Hepatocyte (in vitro differentiated cells): ENCODE measurements at regions not wholly inside any gene's neighbourhood (a gene's known extent, or its start where the extent isn't known, plus 50 kb on each side); places are given as distances from the start of the nearest gene placed in this dataset.

Experiments
- DNase-seq: peaks from one replicate; pipeline ENCODE4 v3.0.0-alpha.2; 2016; ENCODE audit warnings: low spot score
- H2AFZ ChIP-seq: fragments of 200-600 bp; sonication (generic); 2 replicates; pipeline ENCODE4 v1.6.0; 2016; ENCODE audit warnings: antibody characterized with exemption, mild to moderate bottlenecking
- H3K27ac ChIP-seq: fragments of 200-600 bp; sonication (generic); 2 replicates; pipeline ENCODE4 v1.5.1; 2016; ENCODE audit warnings: mild to moderate bottlenecking
- H3K27me3 ChIP-seq: fragments of 200-600 bp; sonication (generic); 2 replicates; pipeline ENCODE4 v1.6.1; 2016
- H3K36me3 ChIP-seq: fragments of 200-600 bp; sonication (generic); replicated peaks from 2 replicates; pipeline ENCODE4 v1.5.1; 2016; ENCODE audit warnings: low read depth; ENCODE audit not compliant: insufficient read depth
- H3K4me1 ChIP-seq: fragments of 200-600 bp; sonication (generic); 2 replicates; pipeline ENCODE4 v1.5.1; 2016; ENCODE audit warnings: mild to moderate bottlenecking, moderate library complexity; ENCODE audit not compliant: insufficient read depth
- H3K4me2 ChIP-seq: fragments of 200-600 bp; sonication (generic); 2 replicates; pipeline ENCODE4 v1.6.0; 2016
- H3K4me3 ChIP-seq: fragments of 200-600 bp; sonication (generic); 2 replicates; pipeline ENCODE4 v1.5.1; 2016; ENCODE audit warnings: mild to moderate bottlenecking
- H3K79me2 ChIP-seq: fragments of 200-600 bp; sonication (generic); 2 replicates; pipeline ENCODE4 v1.6.0; 2017; ENCODE audit warnings: mild to moderate bottlenecking
- H3K9me2 ChIP-seq: fragments of 200-600 bp; sonication (generic); replicated peaks from 2 replicates; pipeline ENCODE4 v1.6.0; 2017; ENCODE audit warnings: mild to moderate bottlenecking; ENCODE audit not compliant: insufficient read depth
- H3K9me3 ChIP-seq: fragments of 200-600 bp; sonication (generic); 2 replicates; pipeline ENCODE4 v1.5.1; 2016; ENCODE audit warnings: low read depth, mild to moderate bottlenecking
- H4K20me1 ChIP-seq: fragments of 200-600 bp; sonication (generic); 2 replicates; pipeline ENCODE4 v1.6.0; 2016; ENCODE audit warnings: mild to moderate bottlenecking; ENCODE audit not compliant: insufficient read depth, poor library complexity, severe bottlenecking
- CTCF ChIP-seq: fragments of 200-600 bp; sonication (generic); IDR thresholded peaks from 2 replicates; pipeline ENCODE4 v1.5.1; 2016; ENCODE audit warnings: antibody characterized with exemption, mild to moderate bottlenecking; ENCODE audit not compliant: poor library complexity
- EZH2 ChIP-seq: fragments of 200-600 bp; sonication (generic); IDR thresholded peaks from 2 replicates; pipeline ENCODE4 v1.6.1; 2016; ENCODE audit warnings: antibody characterized with exemption, mild to moderate bottlenecking, borderline replicate concordance
- EZH2phosphoT487 ChIP-seq: fragments of 200-600 bp; sonication (generic); IDR thresholded peaks from one replicate; pipeline ENCODE4 v1.6.1; 2018; ENCODE audit warnings: antibody characterized with exemption, mild to moderate bottlenecking, low read depth, moderate library complexity; ENCODE audit not compliant: unreplicated experiment, severe bottlenecking
- WGBS: methylation state at CpG from one replicate; pipeline ENCODE4 v1.1.6; 2016; ENCODE audit warnings: low lambda C conversion rate; ENCODE audit errors: missing lambda C conversion rate; 5-methylcytosine and 5-hydroxymethylcytosine counted together

GRCh38 chr4:1538096-1538410 lies 131.8 kb upstream of the NKX1-1 start:
- Histone ChIP-seq H3K4me3 (no peak overlapping the region), H3K4me2 (no peak overlapping the region), H2AFZ (no peak overlapping the region), H3K79me2 (no peaks in the 10 kb centered on the region), H3K27ac (no peak overlapping the region), H3K36me3 (no peaks in the 10 kb centered on the region), H3K9me3 (no peaks in the 10 kb centered on the region), H3K9me2 (no peaks in the 10 kb centered on the region), H3K27me3 (no peaks in the 10 kb centered on the region), H3K4me1 (peaks cover 9% of the 10 kb centered on the region), H4K20me1 (no peaks in the 10 kb centered on the region)
- TF ChIP-seq CTCF (no peak), EZH2phosphoT487 (no peak), EZH2 (no peak)
- WGBS: 64% methylated on average over 9 of the region's 9 CpGs
- DNase-seq: no peak

- WGBS: 95% methylated on average over 11 of the region's 11 CpGs
These were observed 131.3 kb upstream of the NKX1-1 start for GRCh38 chr4:1537410-1538095.

DNA sequence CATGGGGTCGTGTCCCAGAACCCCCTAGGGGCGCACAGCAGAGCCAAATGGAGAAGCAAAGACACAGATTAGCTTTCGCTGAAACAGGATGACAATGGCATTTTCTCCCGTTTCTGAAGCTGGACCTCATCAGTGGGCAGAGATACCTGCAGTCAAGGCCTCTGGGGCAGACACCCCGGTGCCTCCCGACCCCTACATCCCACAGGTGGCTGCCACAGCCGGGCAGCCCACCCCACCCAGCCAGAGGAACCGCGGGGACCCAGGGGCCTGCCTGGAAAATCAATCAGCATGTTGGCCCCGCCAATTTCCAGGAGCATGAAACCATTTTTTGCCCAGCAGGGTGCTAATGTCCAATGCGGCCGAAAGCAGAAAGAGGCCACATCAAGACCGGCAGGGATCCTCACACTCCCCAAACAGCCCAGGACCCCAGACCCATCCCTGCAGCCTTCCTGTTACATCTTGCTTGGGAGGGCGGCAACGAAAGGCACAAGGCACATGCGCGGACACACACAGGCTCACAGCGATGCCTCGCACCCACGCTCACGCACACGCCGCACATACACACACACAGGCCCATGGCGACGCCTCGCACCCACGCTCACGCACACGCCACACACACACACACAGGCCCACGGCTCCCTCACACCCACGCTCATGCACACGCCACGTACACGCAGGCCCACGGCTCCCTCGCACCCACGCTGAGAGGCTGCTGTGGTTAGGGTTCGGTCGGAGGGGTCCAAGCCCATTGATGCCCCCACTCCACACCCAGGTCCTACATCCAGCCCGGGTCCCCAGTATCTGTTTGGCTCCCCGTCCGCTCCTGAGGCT lies 130.6 kb upstream of the NKX1-1 start:
- Histone ChIP-seq H3K4me2 (no peak overlapping the region), H4K20me1 (no peaks in the 10 kb centered on the region), H3K9me3 (no peaks in the 10 kb centered on the region), H3K27ac (no peak overlapping the region), H3K36me3 (no peaks in the 10 kb centered on the region), H3K4me1 (peaks cover 15% of the 10 kb centered on the region), H3K4me3 (no peak overlapping the region), H2AFZ (no peak overlapping the region), H3K79me2 (no peaks in the 10 kb centered on the region), H3K9me2 (no peaks in the 10 kb centered on the region), H3K27me3 (no peaks in the 10 kb centered on the region)
- TF ChIP-seq EZH2: no peak
- no peak for TF ChIP-seq CTCF
- TF ChIP-seq EZH2phosphoT487: no peak
- no peak for DNase-seq
- WGBS: 96% methylated on average over 41 of the region's 42 CpGs

More at GRCh38 chr4:1537410-1538095, 131.3 kb upstream of the NKX1-1 start:
- Histone ChIP-seq H3K9me3 (no peaks in the 10 kb centered on the region), H3K4me2 (no peak overlapping the region), H3K27me3 (no peaks in the 10 kb centered on the region), H3K9me2 (no peaks in the 10 kb centered on the region), H3K4me1 (peaks cover 9% of the 10 kb centered on the region), H3K36me3 (no peaks in the 10 kb centered on the region), H4K20me1 (no peaks in the 10 kb centered on the region), H3K27ac (no peak overlapping the region), H2AFZ (no peak overlapping the region), H3K79me2 (no peaks in the 10 kb centered on the region), H3K4me3 (no peak overlapping the region)
- no peak for DNase-seq
- TF ChIP-seq EZH2phosphoT487 (no peak), EZH2 (no peak), CTCF (no peak)
